Right lobe of liver (tissue), 4 donors: ENCODE measurements at regions not wholly inside any gene's neighbourhood (a gene's known extent, or its start where the extent isn't known, plus 50 kb on each side); places are given as distances from the start of the nearest gene placed in this dataset.

ENCODE experiments used
- POLR2A ChIP-seq: fragments of 450-650 bp; IDR thresholded peaks from one replicate; pipeline ENCODE4 v1.6.1; 2017; ENCODE audit warnings: antibody characterized with exemption, mild to moderate bottlenecking
- TF ChIP-seq, protein P1 (sequence below), 4 donors: fragments of 200-600 bp in 3 of 4; fragments of 450-650 bp in 1 of 4; IDR thresholded peaks; one replicate each; pipeline versions ENCODE4 v1.5.1 to v1.8.0; 2016 to 2022; ENCODE audit warnings: antibody characterized with exemption in 4 of 4, mild to moderate bottlenecking in 2 of 4
- donor health status: DM: no; HTN: no; CAD: no.
- donor health status: DM: no; HTN: no; CAD: no.
- donor health status: DM: no; HTN: yes; CAD: no.

DNA sequence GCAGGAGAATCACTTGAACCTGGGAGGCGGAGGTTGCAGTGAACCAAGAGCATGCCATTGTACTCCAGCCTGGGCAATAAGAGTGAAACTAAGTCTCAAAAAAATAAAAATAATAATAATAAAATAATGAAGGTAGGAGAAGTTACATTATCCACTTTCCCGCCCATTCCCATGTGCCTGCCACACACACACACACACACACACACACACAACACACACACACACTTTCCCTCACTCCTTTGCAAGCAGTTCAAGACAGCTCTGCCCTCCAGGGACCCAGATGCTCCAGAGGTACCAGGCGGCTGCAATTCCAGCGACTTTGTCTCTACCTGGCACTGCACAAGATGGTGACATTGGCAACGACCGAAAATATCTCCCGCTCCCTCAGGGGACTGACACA is 224.8 kb upstream of the JARID2 start:
- no peak for TF ChIP-seq POLR2A
- TF ChIP-seq, protein P1, sequence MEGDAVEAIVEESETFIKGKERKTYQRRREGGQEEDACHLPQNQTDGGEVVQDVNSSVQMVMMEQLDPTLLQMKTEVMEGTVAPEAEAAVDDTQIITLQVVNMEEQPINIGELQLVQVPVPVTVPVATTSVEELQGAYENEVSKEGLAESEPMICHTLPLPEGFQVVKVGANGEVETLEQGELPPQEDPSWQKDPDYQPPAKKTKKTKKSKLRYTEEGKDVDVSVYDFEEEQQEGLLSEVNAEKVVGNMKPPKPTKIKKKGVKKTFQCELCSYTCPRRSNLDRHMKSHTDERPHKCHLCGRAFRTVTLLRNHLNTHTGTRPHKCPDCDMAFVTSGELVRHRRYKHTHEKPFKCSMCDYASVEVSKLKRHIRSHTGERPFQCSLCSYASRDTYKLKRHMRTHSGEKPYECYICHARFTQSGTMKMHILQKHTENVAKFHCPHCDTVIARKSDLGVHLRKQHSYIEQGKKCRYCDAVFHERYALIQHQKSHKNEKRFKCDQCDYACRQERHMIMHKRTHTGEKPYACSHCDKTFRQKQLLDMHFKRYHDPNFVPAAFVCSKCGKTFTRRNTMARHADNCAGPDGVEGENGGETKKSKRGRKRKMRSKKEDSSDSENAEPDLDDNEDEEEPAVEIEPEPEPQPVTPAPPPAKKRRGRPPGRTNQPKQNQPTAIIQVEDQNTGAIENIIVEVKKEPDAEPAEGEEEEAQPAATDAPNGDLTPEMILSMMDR (IDR thresholded peaks at IDR 0.05): no peak
